Neural cell (in vitro differentiated cells): ENCODE measurements at regions not wholly inside any gene's neighbourhood (a gene's known extent, or its start where the extent isn't known, plus 50 kb on each side); places are given as distances from the start of the nearest gene placed in this dataset.

Experiments used
- H2AFZ ChIP-seq: fragments of 200-600, 300-800 bp; sonication (generic), shearing (Covaris generic); 2 replicates; pipeline ENCODE4 v1.6.0; 2014; ENCODE audit warnings: low read depth, mild to moderate bottlenecking, antibody characterized with exemption, low read length, moderate library complexity
- H3F3A ChIP-seq: fragments of 200-600 bp; shearing (Covaris generic); 2 replicates; pipeline ENCODE4 v1.6.1; 2016; ENCODE audit warnings: mild to moderate bottlenecking, moderate library complexity, mixed read lengths, antibody characterized with exemption, low read length; ENCODE audit not compliant: insufficient read depth, poor library complexity, severe bottlenecking
- H3K27ac ChIP-seq: fragments of 200-600, 300-800 bp; sonication (generic), shearing (Covaris generic); 2 replicates; pipeline ENCODE4 v1.5.1; 2014; ENCODE audit warnings: mild to moderate bottlenecking, low read length, moderate library complexity
- H3K27me3 ChIP-seq: fragments of 300-800, 200-600 bp; sonication (generic), shearing (Covaris generic); 2 replicates; pipeline ENCODE4 v1.6.0; 2014; ENCODE audit warnings: mild to moderate bottlenecking, low read depth, low read length, moderate library complexity; ENCODE audit not compliant: insufficient read depth
- H3K36me3 ChIP-seq: fragments of 300-800, 200-600 bp; sonication (generic), shearing (Covaris generic); 2 replicates; pipeline ENCODE4 v1.5.1; 2014; ENCODE audit warnings: mild to moderate bottlenecking, antibody characterized with exemption, low read length, moderate library complexity; ENCODE audit not compliant: insufficient read depth
- H3K4me2 ChIP-seq: fragments of 300-800, 200-600 bp; sonication (generic), shearing (Covaris generic); 2 replicates; pipeline ENCODE4 v1.6.0; 2014; ENCODE audit warnings: mild to moderate bottlenecking, low read length
- H3K4me3 ChIP-seq: fragments of 300-800, 200-600 bp; sonication (generic), shearing (Covaris generic); 2 replicates; pipeline ENCODE4 v1.5.1; 2014; ENCODE audit warnings: mild to moderate bottlenecking, low read length, moderate library complexity
- H3K79me2 ChIP-seq: fragments of 200-600 bp; shearing (Covaris generic); replicated peaks from 2 replicates; pipeline ENCODE4 v1.6.0; 2014; ENCODE audit warnings: mild to moderate bottlenecking, low read length, moderate library complexity; ENCODE audit not compliant: insufficient read depth
- H3K9ac ChIP-seq: fragments of 300-800, 200-600 bp; sonication (generic), shearing (Covaris generic); 2 replicates; pipeline ENCODE4 v1.6.1; 2016; ENCODE audit warnings: mild to moderate bottlenecking, low read length, mixed read lengths
- H3K9me2 ChIP-seq: fragments of 200-600 bp; shearing (Covaris generic); 2 replicates; pipeline ENCODE4 v1.6.1; 2016; ENCODE audit warnings: mild to moderate bottlenecking, low read length, mixed read lengths; ENCODE audit not compliant: insufficient read depth
- H3K9me3 ChIP-seq: fragments of 200-600, 300-800 bp; sonication (generic), shearing (Covaris generic); 2 replicates; pipeline ENCODE4 v1.6.1; 2016; ENCODE audit warnings: mild to moderate bottlenecking, mixed run types, low read length, moderate library complexity, mixed read lengths
- H4K20me1 ChIP-seq: fragments of 200-600 bp; shearing (Covaris generic); 2 replicates; pipeline ENCODE4 v1.6.1; 2016; ENCODE audit warnings: mild to moderate bottlenecking, mixed run types; ENCODE audit not compliant: insufficient read depth
- EP300 ChIP-seq: fragments of 450-650 bp; conservative IDR thresholded peaks from 2 replicates; pipeline ENCODE4 v1.6.1; 2014; ENCODE audit warnings: antibody characterized with exemption, mild to moderate bottlenecking, moderate library complexity; ENCODE audit not compliant: poor library complexity, severe bottlenecking
- EZH2 ChIP-seq: fragments of 200-600, 300-800 bp; shearing (Covaris generic), sonication (generic); IDR thresholded peaks from 2 replicates; pipeline ENCODE4 v1.6.1; 2014; ENCODE audit warnings: antibody characterized with exemption, low read length, borderline replicate concordance, mild to moderate bottlenecking; ENCODE audit not compliant: insufficient read depth, poor library complexity, severe bottlenecking
- MXI1 ChIP-seq: fragments of 450-650 bp; conservative IDR thresholded peaks from 2 replicates; pipeline ENCODE4 v1.6.1; 2014; ENCODE audit warnings: antibody characterized with exemption, mild to moderate bottlenecking; ENCODE audit not compliant: poor library complexity, severe bottlenecking
- POLR2AphosphoS5 ChIP-seq: IDR thresholded peaks from 2 replicates; pipeline ENCODE4 v1.6.1; 2012
- RAD21 ChIP-seq: fragments of 450-650 bp; conservative IDR thresholded peaks from 2 replicates; pipeline ENCODE4 v1.6.1; 2014; ENCODE audit warnings: antibody characterized with exemption, mild to moderate bottlenecking, moderate library complexity
- SMC3 ChIP-seq: fragments of 450-650 bp; conservative IDR thresholded peaks from 2 replicates; pipeline ENCODE4 v1.6.1; 2014; ENCODE audit warnings: antibody characterized with exemption, mild to moderate bottlenecking, moderate library complexity; ENCODE audit not compliant: poor library complexity
- TAF1 ChIP-seq: IDR thresholded peaks from 2 replicates; pipeline ENCODE4 v1.6.1; 2012; ENCODE audit warnings: low read depth
- TF ChIP-seq, protein P1 (sequence below): IDR thresholded peaks from 2 replicates; pipeline ENCODE4 v1.6.1; 2012; ENCODE audit warnings: borderline replicate concordance
- TF ChIP-seq, protein P2 (sequence below): fragments of 450-650 bp; IDR thresholded peaks from 2 replicates; pipeline ENCODE4 v1.5.1; 2014; ENCODE audit warnings: antibody characterized with exemption, mild to moderate bottlenecking, moderate library complexity; ENCODE audit not compliant: poor library complexity, severe bottlenecking

- no peaks in the 10 kb centered on the region for H3F3A ChIP-seq
- no peaks in the 10 kb centered on the region for H3K36me3 ChIP-seq
- no peaks in the 10 kb centered on the region for H4K20me1 ChIP-seq
- no peaks in the 10 kb centered on the region for H3K9me3 ChIP-seq
- H3K4me2 ChIP-seq, result no peak overlapping the region
- no peak overlapping the region for H3K27ac ChIP-seq
- no peaks in the 10 kb centered on the region for H3K9me2 ChIP-seq
- TF ChIP-seq POLR2AphosphoS5, result no peak
- no peak for TF ChIP-seq EP300
- TF ChIP-seq MXI1, result no peak
- TF ChIP-seq, protein P1, sequence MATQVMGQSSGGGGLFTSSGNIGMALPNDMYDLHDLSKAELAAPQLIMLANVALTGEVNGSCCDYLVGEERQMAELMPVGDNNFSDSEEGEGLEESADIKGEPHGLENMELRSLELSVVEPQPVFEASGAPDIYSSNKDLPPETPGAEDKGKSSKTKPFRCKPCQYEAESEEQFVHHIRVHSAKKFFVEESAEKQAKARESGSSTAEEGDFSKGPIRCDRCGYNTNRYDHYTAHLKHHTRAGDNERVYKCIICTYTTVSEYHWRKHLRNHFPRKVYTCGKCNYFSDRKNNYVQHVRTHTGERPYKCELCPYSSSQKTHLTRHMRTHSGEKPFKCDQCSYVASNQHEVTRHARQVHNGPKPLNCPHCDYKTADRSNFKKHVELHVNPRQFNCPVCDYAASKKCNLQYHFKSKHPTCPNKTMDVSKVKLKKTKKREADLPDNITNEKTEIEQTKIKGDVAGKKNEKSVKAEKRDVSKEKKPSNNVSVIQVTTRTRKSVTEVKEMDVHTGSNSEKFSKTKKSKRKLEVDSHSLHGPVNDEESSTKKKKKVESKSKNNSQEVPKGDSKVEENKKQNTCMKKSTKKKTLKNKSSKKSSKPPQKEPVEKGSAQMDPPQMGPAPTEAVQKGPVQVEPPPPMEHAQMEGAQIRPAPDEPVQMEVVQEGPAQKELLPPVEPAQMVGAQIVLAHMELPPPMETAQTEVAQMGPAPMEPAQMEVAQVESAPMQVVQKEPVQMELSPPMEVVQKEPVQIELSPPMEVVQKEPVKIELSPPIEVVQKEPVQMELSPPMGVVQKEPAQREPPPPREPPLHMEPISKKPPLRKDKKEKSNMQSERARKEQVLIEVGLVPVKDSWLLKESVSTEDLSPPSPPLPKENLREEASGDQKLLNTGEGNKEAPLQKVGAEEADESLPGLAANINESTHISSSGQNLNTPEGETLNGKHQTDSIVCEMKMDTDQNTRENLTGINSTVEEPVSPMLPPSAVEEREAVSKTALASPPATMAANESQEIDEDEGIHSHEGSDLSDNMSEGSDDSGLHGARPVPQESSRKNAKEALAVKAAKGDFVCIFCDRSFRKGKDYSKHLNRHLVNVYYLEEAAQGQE, result no peak
- no peak for TF ChIP-seq TAF1
- TF ChIP-seq, protein P2, sequence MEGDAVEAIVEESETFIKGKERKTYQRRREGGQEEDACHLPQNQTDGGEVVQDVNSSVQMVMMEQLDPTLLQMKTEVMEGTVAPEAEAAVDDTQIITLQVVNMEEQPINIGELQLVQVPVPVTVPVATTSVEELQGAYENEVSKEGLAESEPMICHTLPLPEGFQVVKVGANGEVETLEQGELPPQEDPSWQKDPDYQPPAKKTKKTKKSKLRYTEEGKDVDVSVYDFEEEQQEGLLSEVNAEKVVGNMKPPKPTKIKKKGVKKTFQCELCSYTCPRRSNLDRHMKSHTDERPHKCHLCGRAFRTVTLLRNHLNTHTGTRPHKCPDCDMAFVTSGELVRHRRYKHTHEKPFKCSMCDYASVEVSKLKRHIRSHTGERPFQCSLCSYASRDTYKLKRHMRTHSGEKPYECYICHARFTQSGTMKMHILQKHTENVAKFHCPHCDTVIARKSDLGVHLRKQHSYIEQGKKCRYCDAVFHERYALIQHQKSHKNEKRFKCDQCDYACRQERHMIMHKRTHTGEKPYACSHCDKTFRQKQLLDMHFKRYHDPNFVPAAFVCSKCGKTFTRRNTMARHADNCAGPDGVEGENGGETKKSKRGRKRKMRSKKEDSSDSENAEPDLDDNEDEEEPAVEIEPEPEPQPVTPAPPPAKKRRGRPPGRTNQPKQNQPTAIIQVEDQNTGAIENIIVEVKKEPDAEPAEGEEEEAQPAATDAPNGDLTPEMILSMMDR, result no peak
- no peaks in the 10 kb centered on the region for H3K79me2 ChIP-seq
- H3K4me3 ChIP-seq, result no peak overlapping the region
- no peak overlapping the region for H2AFZ ChIP-seq
- H3K27me3 ChIP-seq, result no peaks in the 10 kb centered on the region
- H3K9ac ChIP-seq, result no peak overlapping the region
Observed at GRCh38 chr1:116291024-116291423, 82.0 kb upstream of the ATP1A1 start.

GRCh38 chr1:116292929-116293725 lies 79.9 kb upstream of the ATP1A1 start:
- Histone ChIP-seq H3K9ac (no peak overlapping the region), H3K36me3 (no peaks in the 10 kb centered on the region), H3K79me2 (no peaks in the 10 kb centered on the region), H3K4me3 (no peak overlapping the region), H2AFZ (no peak overlapping the region), H3K27ac (no peak overlapping the region), H3F3A (no peaks in the 10 kb centered on the region), H3K9me2 (no peaks in the 10 kb centered on the region), H4K20me1 (no peaks in the 10 kb centered on the region), H3K27me3 (no peaks in the 10 kb centered on the region), H3K9me3 (no peaks in the 10 kb centered on the region), H3K4me2 (no peak overlapping the region)
- TF ChIP-seq EZH2, result no peak
- no peak for TF ChIP-seq RAD21
- TF ChIP-seq, protein P1, result no peak
- TF ChIP-seq EP300, result no peak
- TF ChIP-seq, protein P2, result no peak
- TF ChIP-seq SMC3, result no peak
- no peak for TF ChIP-seq POLR2AphosphoS5
- no peak for TF ChIP-seq MXI1
- TF ChIP-seq TAF1, result no peak
